GM12874 (cell line): ENCODE measurements at regions not wholly inside any gene's neighbourhood (a gene's known extent, or its start where the extent isn't known, plus 50 kb on each side); places are given as distances from the start of the nearest gene placed in this dataset.

ENCODE experiments used
- CTCF ChIP-seq: IDR thresholded peaks from 2 replicates; pipeline ENCODE4 v1.5.1; 2011; ENCODE audit warnings: low read depth, mild to moderate bottlenecking, control low read depth, low read length, moderate library complexity; ENCODE audit not compliant: insufficient read depth

DNA sequence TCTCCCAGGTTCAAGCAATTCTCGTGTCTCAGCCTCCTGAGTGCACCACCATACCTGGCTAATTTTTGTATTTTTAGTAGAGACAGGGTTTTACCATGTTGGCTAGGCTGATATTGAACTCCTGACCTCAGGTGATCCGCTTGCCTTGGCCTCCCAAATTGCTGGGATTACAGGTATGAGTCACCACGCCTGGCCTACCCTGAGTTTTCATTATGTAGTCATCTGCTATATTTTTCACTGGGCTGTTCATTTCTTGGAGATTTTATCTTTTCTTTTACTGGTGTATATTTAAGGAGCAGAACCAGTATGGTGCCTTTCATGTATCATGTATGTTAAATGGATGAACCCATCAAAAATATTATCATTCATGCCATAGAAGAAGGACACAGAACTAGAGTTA lies 377.0 kb upstream of the ACTBL2 start:
- TF ChIP-seq CTCF = no peak

GRCh38 chr5:57858905-57859304 lies 376.3 kb upstream of the ACTBL2 start:
- TF ChIP-seq CTCF = no peak

GRCh38 chr5:57857696-57858095 lies 375.1 kb upstream of the ACTBL2 start:
- no peak for TF ChIP-seq CTCF

- TF ChIP-seq CTCF = no peak
These were observed 373.2 kb upstream of the ACTBL2 start for GRCh38 chr5:57855831-57856230.

DNA sequence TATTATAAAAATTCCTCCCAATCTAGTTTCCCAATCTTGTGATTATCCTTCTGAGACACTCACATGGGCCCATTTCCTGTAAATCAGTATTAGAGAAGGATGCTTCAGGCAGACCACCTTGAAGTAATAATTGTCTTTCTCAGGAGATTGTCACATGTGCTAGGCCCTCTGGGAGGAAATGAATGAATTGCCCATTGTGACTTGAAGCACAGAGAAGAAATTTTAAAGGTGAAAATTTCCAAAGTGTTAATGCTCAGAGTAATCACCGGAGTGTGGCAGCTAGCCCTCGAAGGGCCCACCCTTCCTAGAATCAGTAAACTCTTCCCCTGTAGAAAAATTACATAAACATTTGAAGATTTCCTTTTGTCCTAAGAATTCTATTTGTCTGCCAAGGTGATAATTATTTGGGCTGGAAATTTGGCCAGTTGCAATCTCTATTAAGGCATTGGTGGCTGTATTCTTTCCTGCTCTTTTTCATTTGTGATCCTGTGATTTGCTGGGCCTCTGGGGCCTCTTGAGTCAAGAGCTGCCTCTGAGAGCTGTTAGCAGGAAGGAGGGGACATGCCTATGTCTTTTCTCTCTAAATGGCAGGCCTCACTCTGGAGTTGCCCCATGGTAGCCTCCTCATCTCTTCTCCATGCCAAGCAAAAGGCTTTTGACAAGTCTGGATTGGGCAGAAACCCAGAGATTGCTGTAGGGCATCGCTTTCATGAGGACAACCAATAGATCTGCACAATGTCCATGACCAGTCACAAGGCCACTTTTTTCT lies 371.5 kb upstream of the ACTBL2 start:
- TF ChIP-seq CTCF = no peak

DNA sequence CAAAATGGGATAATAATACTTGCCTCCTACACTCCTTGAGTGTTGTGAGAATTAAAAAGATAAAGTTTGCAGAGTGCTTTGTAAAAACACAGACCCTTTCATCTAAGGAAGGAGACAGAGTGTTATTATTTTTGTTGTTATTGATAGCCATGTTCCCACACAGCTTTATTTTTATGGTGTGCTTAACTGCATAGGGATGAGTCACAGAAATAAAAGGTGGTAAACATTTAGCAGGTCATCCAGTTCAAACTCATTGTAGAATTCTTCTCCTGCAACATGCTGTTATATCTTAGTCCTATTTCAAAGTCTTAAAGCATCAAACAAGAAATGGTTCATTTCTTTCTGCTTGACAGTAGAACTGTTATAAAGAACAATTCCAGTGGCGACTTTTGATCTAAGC lies 367.5 kb upstream of the ACTBL2 start:
- no peak for TF ChIP-seq CTCF

GRCh38 chr5:57845025-57845424 lies 362.4 kb upstream of the ACTBL2 start:
- no peak for TF ChIP-seq CTCF
